ENCODE measurements at regions not wholly inside any gene's neighbourhood (a gene's known extent, or its start where the extent isn't known, plus 50 kb on each side); places are given as distances from the start of the nearest gene placed in this dataset.

DNA sequence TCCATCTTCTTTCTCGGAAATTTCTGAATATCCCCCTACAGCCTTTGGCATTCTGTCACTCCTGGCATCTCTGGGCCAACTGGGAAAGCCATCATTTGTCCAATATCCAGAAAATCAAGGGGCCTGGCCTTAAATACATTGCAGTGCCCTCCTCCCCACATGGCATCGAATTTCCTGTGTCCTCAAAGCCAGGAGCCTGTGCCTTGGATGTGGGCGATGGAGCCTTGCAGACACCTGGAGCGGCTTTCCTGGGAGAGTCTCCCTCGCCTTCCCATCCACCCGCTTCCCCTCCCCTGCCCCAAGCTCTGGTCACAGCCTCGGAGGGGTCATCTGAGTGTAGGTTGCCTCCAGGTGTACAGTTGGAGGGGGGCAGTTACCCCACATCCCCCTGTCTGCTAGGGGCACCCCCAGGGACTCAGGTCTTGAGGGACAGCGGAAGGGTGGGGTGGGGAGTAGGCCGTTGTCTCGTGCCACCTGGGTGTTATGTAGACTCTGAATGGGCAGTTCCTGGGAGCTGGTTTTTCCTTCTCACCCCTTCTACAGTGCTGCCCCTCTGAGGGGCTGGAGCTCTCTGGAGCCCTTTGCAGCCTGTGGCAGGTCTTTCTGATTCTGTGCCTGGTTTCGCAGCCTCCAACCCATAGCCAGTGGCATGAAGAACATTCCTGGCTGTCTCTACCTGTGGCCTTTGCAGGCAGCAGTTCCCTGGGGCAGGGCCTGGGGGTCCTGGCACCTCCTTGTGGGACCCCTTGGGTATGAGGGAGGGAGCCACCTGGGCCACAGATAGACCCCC is 239.8 kb downstream of the SEC14L1 start:
- no peak for DNase-seq (ENCODE audit: low spot score)

DNA sequence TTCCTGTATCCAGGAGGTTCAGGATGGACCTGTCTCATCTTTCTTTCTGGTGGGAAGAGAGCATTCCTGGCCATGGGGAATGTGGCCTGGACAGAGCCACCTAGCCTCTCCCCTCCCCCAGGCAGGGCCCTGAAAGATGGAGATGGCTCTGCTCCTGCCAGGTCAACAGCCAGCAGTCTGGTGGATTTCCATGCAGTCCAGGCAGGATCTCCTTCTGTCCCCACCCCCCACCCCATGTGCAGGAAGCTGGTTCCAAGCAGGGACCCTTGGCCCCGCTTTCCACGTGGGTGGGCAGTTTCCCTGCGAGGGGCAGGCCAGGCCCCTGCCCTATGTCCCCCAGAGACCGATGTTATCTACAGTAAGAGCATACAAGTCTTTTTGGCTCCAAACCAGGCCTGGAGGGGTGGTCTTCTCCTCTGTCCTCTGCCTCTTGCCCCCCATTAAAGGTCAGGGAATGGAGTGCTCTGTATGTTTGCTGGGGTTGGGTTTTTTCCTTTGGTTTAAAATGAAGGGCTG is 240.5 kb downstream of the SEC14L1 start:
- DNase-seq (ENCODE audit: low spot score): no peak

DNA sequence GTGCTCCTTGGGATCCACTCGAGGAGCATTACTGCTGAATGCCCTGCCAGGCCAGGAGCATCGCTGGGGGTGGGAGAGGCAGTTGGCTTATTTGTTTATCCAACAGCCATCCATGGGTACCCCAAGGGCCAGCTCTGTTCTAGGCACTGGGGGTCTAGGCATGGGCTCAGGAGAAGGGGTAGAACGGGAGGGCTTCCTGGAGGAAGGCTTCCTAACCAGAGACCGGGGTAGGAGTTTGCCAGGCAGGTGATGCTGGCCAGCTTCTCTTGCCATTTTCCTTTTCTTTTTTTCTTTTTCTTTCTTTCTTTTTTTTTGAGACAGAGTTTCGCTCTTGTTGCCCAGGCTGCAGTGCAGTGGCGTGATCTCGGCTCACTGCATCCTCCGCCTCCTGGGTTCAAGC is 241.0 kb downstream of the SEC14L1 start:
- DNase-seq (ENCODE audit: low spot score): no peak

DNA sequence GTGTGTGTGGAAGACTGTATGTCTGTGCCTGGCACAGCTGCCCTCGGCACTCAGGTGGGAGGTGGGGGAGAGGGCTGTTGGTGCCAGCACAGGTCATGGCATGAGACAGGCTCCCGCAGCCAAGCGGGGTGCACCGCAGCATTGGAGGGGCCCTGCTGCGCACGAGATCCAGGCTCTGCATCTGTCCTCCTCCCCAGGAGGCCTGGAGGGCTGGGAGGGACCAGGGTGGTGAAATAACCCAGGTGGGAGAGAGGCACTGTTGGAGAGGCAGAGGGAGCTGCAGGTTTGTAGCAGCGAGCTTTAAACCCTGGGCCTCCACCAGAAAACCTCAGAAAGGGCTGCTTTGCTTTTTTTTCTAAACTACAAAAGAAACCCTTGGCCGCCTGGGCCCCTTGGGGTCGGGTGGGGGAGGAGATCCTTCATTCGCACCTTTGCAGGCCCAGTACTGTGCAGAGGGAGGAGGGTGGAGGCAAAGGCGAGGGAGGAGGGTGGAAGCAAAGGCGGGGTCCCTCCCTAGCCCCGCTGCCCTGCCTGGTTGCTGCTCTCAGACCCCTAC is 241.7 kb downstream of the SEC14L1 start:
- no peak for DNase-seq (ENCODE audit: low spot score)

DNA sequence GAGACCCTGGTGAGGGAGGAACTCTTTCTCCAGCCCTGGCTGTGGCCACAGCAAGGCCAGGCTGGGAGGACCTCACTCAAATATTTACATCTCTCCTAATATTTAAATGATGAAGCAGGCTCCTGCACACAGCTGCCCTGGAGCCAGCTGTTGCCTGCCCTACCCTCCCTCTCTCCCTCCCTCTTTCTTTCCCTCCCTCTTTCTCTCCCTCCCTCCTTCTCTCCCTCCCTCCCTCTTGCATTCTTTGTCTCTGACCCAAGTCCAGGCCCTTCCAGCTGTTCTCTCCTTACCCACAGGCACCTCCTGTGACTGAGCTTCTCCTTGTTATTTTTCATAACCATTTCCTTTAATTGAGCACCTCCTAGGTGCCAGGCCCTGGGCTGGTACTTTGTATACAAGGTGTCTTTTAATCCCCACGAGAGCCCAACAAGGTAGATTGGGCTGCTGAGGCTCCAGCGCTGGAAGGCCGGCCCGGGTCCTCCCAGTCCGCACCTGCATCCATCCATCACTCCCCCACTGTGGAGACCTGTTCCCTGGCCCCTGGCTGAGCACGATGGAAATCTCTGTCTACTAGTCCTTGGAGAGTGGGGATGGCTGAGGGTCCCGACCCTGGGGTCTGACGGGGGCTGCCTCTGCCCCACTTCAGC is 242.3 kb downstream of the SEC14L1 start:
- DNase-seq (ENCODE audit: low spot score): peak; percentile 46

DNA sequence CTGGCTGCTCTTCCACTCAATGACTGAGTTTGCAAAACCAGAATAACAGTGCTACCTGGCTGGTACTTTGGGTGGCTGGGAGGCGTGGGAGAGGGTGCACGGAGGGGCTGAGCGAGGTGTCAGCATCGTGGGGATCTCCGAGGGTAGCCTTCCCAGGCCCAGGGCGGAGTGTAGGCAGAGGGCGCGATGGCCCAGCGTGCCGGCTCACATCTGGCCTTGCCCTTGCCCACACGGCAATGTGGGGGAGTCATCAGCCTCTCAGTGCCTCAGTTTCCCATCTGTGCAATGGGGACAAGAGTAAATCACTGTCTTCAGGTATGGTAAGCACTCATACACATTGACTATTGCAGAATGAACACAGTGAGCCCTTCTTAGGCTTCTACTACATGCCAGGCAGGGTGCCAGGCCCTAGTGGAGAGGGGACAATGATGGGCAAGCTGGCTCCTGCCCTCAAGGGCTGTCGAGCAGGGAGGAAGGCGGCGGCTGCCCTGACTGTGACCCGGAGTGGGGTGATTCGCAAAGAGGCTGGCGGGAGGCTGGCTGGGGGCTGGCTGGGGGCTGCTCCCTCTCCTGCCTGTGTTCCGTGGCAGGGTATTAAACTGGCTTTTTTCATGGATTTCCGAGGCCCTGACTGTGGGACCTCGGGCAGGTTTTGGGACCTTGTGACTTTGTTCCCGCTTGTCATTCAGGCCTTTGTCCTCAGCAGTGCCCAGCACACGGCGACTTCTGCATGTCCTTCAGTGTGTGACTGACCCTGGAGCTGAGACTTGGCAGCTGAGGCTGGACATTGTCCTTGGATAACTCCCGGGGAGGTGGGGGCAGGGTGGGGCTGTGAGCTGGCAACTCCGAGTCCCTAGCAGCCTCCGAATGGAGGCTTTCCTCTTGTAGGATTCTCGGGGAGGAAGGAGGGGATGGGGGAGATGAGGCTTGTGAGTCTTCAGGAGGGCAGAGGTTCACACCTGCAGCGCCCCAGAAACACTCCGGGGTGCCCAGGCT is 243.1 kb downstream of the SEC14L1 start:
- no peak for DNase-seq (ENCODE audit: low spot score)

DNA sequence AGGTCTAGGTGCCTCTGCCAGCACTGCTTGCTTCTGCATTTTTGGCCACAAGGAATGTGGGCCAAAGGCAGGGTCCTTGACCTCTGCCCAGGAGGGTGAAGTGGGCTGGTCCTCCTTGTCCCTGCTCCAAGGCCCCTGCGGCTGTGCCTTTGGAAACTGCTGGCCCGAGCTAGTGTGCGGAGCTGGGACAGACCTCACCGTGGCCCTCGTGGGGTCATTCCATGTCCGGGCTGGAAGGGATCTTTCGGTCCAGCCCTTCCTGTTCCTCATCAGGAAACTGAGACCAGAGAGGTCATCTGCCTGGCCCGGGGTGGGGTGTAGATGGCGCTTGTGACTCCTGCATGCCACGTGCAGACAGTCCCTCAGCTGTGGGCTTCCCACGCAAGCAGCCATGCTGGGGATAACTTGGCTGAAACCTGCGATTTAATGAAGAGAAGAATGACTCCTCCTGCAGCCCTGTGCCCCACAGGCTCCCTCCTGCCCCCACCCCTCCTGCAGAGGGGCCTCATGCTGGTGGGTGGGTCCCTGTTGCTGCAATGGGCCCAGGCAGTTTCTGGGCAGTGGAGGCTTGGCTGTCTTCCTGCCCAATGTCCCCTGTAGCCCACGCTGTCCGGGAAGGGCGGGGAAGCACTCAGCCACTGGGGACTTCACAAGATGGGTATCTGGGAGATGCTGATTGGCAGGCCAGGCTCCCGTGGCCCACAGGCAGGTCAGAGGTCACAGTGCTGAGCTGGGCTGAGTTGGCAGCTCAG is 245.2 kb downstream of the SEC14L1 start:
- DNase-seq (ENCODE audit: low spot score): peak; percentile 36

DNA sequence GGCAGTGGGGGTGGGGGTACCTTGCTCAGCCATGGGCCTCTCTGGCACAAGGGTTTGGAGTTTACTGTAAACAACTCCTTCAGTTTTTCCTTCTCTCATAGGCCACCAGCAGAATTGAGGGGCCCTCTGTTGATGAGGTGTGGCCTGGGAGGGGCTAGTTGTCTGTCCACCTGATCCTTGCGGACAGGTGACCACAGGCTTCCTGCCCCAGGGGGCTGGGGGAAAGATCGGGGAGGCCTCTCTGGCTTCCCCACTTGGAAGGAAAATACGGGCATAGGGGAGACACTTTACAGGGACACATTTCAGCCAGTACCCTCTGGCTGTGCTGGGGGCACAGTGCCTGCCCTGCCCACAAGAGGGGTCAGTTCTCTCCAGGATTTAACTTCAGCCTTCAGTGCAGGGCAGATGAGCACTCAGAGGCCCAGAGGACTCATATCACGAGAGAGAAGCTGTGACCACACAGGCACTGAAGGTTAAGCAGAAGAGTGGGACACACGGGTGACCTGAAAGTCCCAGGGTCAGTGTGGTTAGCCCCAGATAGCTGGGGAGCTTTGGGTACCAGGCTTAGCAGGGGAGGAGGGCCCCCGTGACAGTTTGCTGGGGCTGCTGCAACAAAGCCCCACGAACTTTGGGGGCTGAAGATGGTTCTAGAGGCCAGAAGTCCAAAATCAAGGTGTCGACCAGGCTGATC is 245.9 kb downstream of the SEC14L1 start:
- DNase-seq (ENCODE audit: low spot score): no peak

DNA sequence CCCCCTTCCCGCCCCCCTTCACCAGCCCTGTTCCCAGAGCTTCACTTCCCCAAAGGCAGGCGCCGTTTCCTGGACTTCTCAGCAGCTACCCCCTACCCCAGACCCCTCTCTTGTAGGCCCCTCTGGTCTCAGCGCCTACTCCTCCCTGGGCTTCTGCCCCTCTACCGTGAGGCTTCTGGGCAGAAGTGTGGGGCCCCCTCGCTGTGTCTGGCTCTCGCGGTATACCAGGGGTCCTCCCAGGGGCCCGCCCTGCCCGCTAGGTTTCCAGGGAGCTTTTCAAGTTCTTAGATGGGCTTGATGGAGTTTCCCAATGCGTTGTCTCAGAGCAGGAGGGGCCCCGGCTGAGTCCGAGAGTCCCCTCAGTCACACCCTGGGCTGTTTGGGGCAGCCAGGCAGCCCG is 247.1 kb downstream of the SEC14L1 start:
- DNase-seq (ENCODE audit: low spot score): no peak

DNA sequence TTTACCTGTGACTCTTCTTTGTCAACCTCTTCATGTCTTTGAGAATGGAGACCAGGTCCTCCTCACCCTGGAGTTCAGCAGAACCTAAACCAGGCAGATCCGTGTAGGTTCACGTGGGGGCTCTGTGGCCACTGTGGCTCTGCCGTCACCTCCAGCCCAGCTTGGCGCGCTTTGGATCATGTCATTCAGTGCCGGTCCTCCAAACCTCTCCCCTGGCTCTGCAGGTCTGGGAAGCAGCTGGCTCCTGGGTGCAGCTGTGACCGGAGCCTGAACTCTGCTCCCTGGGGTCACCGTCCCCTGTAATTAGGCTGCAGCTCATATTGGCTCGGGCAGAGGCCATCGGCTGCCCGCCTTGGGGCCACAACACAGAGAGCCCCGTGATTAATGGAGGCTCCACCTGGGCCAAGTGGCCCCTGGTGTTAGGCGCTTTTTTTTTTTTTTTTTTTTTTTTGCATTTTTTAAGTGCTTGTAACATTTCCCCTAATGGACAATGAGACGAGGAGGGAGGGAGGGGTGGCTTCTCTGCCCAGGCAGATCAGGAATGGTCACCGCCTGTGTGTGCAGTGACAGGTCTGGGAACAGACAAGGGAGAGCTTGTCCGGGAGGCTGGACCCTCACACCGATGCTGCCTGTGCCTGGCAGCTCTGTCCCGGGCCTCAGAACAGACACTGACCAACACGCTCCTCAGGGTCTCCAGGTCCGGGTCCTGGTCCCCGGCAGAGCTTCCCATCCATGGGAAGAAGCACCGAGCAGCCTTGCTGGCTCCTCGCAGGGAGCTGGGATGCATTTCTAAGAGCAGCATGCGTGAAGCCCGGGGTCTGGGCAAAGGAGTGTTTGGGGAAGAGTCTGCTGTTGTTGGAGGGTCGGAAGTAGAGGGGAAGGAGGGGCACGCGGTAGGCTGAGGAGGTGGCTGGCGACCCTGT is 247.9 kb downstream of the SEC14L1 start:
- no peak for DNase-seq (ENCODE audit: low spot score)

- DNase-seq (ENCODE audit: low spot score): no peak
These were observed 250.1 kb downstream of the SEC14L1 start for GRCh38 chr17:77390870-77391269.

GRCh38 chr17:77391668-77392375 is 251.1 kb downstream of the SEC14L1 start:
- DNase-seq (ENCODE audit: low spot score): peak; percentile 64

DNA sequence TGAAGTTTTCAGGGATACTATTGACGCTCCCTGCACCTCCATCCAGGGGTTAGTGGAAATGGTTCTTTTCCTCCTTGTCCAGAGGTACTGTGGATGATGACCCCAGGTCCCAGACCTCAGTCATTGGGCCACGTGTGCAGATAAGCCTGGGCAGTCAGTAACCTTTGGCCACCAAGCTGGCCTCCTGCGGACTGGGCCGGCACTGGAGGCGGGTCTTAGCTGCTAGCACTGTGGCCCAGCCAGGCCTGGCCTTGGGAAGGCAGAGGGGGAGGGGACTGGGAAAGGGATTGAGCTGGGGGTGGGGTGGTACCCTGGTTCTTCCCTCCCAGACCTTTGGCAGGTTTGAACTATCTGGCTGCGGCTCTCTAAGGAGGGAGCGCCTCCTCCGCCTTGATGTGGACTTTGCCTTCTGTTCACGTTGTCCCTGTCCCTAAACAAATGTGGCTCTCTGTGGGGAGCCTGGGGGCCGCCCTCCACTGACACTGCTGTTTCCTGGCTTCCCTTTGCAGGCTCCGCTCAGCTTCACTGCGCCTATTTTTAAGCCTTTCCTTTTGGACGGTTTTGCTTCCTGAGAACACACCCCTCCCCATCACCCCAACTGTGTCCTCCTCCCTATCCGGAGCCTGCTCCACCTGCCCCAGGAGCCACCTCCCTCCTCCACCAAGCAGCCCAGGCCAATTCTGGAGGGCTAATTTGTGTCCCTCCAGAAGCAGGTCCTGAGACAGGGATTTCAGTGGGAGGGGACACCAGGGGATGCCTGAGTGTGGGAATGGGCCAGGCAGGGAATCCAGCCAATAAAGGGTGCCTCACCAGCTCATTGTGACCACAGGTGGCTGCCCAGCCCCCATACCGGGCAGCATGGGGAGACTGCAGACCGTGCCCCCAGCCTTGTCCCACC is 251.9 kb downstream of the SEC14L1 start:
- DNase-seq (ENCODE audit: low spot score): peak; percentile 45

- DNase-seq (ENCODE audit: low spot score): no peak
These were observed 252.5 kb downstream of the SEC14L1 start for GRCh38 chr17:77393274-77393600.

- no peak for DNase-seq (ENCODE audit: low spot score)
These were observed 253.2 kb downstream of the SEC14L1 start for GRCh38 chr17:77393867-77394539.

GRCh38 chr17:77394540-77395295 is 253.9 kb downstream of the SEC14L1 start:
- peak; percentile 57 for DNase-seq (ENCODE audit: low spot score)

Data from kidney tubule cell (primary cell).